AG08396 (cell line): ENCODE measurements at regions not wholly inside any gene's neighbourhood (a gene's known extent, or its start where the extent isn't known, plus 50 kb on each side); places are given as distances from the start of the nearest gene placed in this dataset.

Experiments
- DNase-seq: peaks from one replicate; pipeline ENCODE4 v3.0.0; 2012; ENCODE audit warnings: low spot score, mixed read lengths

DNA sequence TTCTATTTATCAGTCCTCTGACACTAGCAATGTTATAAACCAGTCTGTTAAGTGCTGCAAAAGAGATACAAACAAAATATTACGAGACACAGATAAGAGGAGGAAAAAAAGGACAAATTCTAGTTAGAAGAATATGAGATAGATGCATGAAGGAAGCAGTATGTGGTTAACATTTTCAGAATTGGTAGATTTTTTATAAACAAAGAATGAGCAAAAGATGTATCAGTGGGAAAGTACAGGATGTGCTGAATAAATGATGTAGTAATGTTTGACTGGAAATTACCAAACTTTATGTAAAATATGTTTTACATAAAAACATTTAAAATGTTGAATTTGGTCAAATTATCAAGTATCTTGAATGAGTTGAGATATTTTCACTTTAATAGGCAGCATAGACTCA is 574.2 kb downstream of the NUF2 start:
- no peak for DNase-seq

DNA sequence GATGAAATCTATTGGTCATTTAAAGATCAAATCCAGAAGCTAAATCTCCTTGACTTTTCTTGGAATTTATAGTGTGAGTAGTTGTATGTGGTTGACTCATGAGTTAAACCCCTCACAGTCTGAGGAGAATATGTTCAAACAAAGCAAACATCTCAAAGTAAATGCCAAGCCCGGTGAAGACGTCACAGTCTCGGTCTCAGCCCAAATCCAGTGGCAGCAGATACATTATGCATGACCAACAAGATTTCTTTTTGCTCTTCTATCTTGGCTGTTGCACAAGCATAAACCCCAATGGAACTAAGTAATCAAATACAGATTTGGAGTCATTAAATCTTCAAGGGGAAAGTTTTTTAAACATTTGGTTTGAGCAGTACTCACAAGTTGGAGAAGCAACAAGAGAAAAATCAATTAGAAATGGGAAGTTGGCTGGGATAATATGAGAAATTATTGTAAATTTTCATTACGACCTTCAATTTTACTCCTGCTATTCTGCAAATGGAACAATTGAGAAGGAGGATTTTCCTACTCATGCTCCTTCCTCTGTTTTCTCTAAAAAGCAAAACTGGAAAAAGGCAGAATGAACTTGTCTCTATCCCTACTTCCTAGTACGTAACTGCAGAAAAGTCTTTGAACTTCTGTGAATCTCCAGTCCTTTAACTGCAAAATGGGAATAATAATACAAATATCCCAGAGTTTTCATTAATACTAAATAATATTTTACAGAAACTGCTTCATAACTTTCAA is 575.8 kb downstream of the NUF2 start:
- peak; percentile 53 for DNase-seq

GRCh38 chr1:163906283-163906682 is 584.5 kb downstream of the NUF2 start:
- no peak for DNase-seq

- DNase-seq: no peak
Measured at GRCh38 chr1:163912170-163912884, 590.6 kb downstream of the NUF2 start.

GRCh38 chr1:163914785-163915413 is 593.1 kb downstream of the NUF2 start:
- DNase-seq: no peak

DNA sequence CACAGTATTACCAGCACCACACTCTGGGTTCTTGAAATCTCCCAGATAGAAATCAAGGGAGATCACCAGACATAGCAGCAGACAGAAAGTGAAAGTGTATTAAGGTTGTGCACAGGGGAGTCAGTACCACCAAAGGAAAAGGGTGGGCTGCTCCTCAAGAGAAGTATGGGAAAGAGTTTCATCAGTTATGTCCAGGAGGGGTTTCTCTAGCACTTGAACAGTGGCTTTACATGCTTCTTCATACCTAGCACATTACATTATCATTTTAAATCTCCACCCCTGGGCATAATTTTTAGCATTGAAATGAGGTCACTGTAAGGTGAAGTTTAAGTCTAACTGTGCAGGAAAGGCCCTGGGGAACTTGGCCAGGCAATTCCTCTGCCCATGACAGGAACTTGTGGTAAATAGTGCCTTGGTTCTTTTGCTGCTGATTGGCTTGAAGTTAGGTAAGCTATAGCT is 601.0 kb downstream of the NUF2 start:
- no peak for DNase-seq

- DNase-seq: no peak
Measured at GRCh38 chr1:163924041-163924440, 602.3 kb downstream of the NUF2 start.

- no peak for DNase-seq
Measured at GRCh38 chr1:163927493-163927892, 605.7 kb downstream of the NUF2 start.

- no peak for DNase-seq
Measured at GRCh38 chr1:163928069-163928468, 606.3 kb downstream of the NUF2 start.

DNA sequence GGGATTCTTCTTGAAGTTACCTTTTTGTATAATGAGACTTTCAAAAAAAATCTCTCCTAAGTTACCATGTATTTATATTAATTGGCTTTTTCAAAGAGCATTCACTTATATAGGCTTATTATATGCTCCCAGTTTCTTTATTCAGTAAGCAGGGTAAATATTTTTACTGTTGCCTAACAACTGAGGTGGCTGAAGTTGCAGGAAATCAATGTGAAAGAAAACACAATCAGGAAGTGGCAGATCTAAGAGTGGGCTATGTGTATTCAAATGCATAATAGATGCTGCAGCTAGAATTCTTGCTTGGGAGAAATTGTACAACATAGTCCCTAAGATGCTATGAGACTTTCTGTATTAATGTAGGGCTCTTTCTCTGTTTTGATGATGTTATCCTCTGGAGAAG is 606.9 kb downstream of the NUF2 start:
- no peak for DNase-seq

DNA sequence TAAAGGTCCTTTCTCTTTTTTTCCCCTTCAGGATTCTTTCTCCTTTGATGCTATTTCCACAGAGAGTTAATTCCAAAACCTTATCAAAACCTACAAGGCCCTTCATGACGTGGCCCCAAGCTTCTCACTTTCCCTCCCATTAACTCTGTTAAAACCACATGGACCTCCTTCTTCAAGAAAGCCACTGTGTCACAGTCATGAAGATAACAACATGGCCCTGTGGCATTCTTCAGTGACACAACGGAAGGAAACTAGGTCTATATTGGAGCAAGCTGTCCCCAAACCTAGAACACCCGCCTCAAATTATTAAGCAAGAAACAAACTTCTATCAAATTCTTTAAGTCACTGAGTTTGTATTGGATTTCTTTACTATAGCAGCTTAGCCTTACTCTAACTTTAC is 611.1 kb downstream of the NUF2 start:
- DNase-seq: no peak

DNA sequence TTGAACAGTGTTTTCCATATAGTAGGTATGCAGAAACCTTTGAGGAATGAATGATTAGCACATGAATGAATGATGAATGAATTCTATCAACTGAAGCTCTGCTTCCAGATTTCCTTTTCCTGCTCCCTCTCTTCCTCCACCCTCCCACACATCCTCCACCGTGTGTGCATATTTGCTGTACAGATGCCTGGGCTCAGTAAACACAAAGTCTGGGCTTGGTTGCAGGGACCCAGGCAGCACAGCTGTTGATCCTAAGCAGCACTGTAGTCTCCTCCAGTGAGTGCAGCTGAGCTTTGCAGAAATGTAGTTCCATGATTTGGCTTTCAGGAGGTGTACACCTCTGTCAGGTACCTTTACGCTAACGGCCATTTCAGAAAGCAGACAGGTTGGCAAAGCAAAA is 611.7 kb downstream of the NUF2 start:
- no peak for DNase-seq

- no peak for DNase-seq
Measured at GRCh38 chr1:163935738-163936374, 614.1 kb downstream of the NUF2 start.

DNA sequence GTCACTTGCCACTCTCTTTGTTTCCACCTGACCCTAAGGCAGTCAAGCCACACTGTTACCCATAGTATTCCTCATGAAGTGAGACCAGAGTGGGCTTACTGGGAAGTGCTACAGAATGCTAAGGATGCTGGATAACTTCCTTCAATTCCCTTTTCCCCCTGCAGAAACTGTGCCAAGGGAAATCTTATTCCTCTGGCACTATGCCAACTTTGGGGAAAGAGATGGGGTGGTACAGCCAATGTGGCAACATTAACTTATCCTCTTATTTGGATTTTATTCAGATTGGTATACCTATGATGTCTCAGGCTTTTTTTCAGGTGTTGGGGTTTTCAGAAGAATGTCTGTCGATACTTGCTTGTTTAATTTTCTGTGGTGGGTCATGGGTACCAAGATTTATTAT is 599.4 kb upstream of the PBX1 start:
- no peak for DNase-seq

DNA sequence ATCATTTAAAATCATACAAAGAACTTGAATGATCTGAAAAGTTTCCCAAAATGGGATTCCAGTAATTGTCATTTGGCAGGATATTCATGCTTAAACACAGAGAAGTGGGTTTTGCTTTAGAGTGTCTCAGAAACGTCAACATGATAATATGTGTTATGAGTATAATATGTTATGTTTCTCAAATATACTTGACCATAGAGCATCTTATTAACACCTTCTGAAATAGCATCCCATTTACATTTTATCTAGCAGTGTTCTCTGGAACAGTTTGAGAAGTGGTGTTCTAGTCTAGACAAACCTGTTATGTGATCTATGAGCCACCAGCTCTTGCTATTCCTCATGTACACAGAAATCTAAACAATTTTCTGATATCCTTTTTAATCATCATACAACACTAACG is 588.8 kb upstream of the PBX1 start:
- DNase-seq: no peak

GRCh38 chr1:163970699-163971098 is 588.3 kb upstream of the PBX1 start:
- no peak for DNase-seq

DNA sequence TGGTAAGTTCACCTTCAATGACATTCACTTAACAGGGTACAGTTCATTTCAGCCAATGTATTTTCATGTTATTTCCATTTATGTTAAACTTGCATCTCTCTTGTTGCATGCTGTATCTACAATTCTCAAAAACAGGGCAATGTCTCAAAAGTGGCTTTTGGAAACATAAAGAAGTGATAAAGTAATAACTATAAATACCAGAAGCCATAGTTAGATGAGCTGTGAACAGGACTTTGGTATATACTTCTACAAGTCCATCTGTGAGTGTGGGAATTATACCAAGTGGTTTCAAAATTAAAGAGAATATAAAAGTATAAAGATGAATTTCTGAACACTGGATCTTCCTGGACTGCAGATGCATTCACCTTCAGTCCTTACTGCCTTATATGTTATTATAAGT is 585.4 kb upstream of the PBX1 start:
- DNase-seq: no peak

DNA sequence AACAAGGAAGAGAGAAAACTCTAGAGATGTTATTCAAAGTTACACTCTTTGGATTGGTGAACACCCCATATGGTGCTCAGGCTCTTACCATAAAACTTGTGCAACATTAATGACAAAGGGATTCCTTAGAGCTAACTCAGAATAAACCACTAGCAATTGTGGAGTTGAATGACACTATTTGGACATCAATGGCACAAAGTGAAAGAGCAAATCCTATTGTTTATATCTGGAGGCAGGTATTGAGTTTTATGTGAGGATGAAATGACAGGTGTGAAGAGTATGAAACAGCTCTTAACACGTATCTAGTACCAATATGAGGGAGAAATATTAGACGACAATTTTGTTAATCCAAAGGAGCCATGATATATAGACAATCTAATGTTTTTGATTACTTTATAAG is 584.9 kb upstream of the PBX1 start:
- DNase-seq: no peak

GRCh38 chr1:163980394-163980793 is 578.6 kb upstream of the PBX1 start:
- DNase-seq: no peak

DNA sequence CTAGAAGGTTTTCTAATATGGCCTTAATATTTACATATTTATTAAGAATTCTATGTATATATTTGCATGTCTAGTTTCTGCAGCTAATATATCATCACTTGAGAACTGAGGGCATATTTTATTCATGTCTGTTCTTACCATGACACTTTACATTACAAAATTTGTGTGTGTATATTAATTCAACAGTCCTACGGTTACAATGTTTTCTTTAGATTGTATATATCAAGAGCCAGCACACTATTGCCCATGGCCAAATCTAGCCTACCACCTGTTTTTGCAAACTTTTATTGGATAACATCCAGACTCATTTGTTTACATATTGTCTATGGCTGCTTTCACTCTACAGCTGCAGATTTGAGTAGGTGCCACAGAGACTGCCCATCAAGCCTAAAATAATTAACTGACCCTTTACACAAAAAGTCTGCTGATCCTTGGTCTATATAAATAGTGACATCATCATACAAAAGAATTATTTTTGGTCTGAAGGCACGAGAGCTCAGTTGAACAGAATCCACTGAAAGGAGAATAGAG is 577.4 kb upstream of the PBX1 start:
- DNase-seq: no peak

- no peak for DNase-seq
Measured at GRCh38 chr1:163983097-163983496, 575.9 kb upstream of the PBX1 start.

DNA sequence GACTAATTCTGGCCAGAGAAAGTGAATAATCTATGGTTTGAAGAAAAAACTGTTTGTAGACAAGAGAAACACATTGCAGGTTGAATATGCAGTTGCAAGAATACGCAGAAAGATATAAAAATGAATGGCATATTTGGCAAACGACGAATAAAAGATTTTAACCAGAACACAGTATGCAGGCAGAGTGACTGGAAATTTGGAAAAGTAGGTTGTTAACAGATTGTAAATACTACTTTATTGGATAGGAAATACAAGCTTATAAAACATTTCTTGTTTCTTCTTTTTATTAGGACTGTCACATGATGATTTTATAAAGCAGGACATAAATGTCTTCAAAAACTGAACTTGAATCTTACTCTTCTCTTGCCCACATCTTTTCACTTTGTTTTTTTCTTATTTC is 573.3 kb upstream of the PBX1 start:
- DNase-seq: no peak

DNA sequence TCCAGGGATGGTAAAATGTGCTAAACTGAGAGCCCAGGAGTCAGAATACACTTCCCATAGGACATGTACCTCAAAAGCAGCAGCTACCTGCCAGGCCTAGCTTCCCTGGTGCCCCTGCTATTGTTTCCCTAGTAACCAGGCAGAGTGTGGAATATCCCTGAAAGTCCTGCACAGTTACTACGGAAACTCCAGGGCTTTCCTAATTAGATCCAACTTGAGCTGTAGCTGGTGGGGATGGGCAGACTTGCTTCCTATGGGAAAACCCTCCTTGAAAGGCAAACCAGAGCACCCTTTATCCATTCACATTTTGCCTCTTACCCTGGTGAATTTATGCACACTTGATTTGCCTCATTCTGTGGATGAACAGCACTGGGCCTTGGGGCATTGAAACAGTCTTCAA is 559.9 kb upstream of the PBX1 start:
- no peak for DNase-seq
